IPS DF 6.9 (cell line): ENCODE measurements at regions not wholly inside any gene's neighbourhood (a gene's known extent, or its start where the extent isn't known, plus 50 kb on each side); places are given as distances from the start of the nearest gene placed in this dataset.

Experiments used
- DNase-seq: peaks from one replicate; pipeline ENCODE4 v3.0.0-alpha.2; 2013; ENCODE audit warnings: low read depth, low spot score
- H3K27ac ChIP-seq: one replicate; pipeline ENCODE4 v1.5.1; 2013; ENCODE audit warnings: low read length, control low read depth
- H3K27me3 ChIP-seq: 2 replicates; pipeline ENCODE4 v1.6.1; 2013; ENCODE audit warnings: mild to moderate bottlenecking, low read length; ENCODE audit not compliant: control insufficient read depth, insufficient read depth
- H3K36me3 ChIP-seq: 2 replicates; pipeline ENCODE4 v1.6.1; 2013; ENCODE audit warnings: low read length; ENCODE audit not compliant: control insufficient read depth, insufficient read depth
- H3K4me1 ChIP-seq: 2 replicates; pipeline ENCODE4 v1.6.1; 2013; ENCODE audit warnings: low read length; ENCODE audit not compliant: control insufficient read depth, insufficient read depth
- H3K4me3 ChIP-seq: 2 replicates; pipeline ENCODE4 v1.5.1; 2013; ENCODE audit warnings: mild to moderate bottlenecking, low read length
- H3K9me3 ChIP-seq: 2 replicates; pipeline ENCODE4 v1.6.1; 2013; ENCODE audit warnings: low read length, inconsistent platforms; ENCODE audit not compliant: control insufficient read depth, insufficient read depth
- WGBS: extraction: QIAGEN DNeasy Blood & Tissue Kit; methylation state at CpG from one replicate; pipeline ENCODE4 v1.1.7; 2013; ENCODE audit warnings: mixed read lengths, missing lambda C conversion rate; ENCODE audit not compliant: insufficient read length, insufficient coverage; 5-methylcytosine and 5-hydroxymethylcytosine counted together

GRCh38 chr3:106737265-106737664 is 640.0 kb upstream of the CCDC54 start:
- H3K27ac ChIP-seq: no peak overlapping the region
- WGBS: no CpG with 5 or more reads among the region's 1 CpG

GRCh38 chr3:106740116-106740515 is 637.1 kb upstream of the CCDC54 start:
- no peak for DNase-seq
- Histone ChIP-seq H3K4me1 (no peaks in the 10 kb centered on the region), H3K27ac (no peak overlapping the region), H3K27me3 (no peaks in the 10 kb centered on the region), H3K36me3 (no peaks in the 10 kb centered on the region), H3K4me3 (no peak overlapping the region), H3K9me3 (no peaks in the 10 kb centered on the region)
- no CpG with 5 or more reads among the region's 1 CpG for WGBS

More at GRCh38 chr3:106737265-106737664, 640.0 kb upstream of the CCDC54 start:
- DNase-seq: no peak
- no peaks in the 10 kb centered on the region for H3K36me3 ChIP-seq
- H3K27me3 ChIP-seq: no peaks in the 10 kb centered on the region
- H3K4me3 ChIP-seq: no peak overlapping the region
- no peaks in the 10 kb centered on the region for H3K9me3 ChIP-seq
- H3K4me1 ChIP-seq: no peaks in the 10 kb centered on the region

GRCh38 chr3:106745344-106746168 is 631.7 kb upstream of the CCDC54 start:
- no peak overlapping the region for H3K4me3 ChIP-seq
- no peaks in the 10 kb centered on the region for H3K9me3 ChIP-seq
- no peaks in the 10 kb centered on the region for H3K27me3 ChIP-seq
- H3K36me3 ChIP-seq: no peaks in the 10 kb centered on the region
- WGBS: 100% methylated on average over 2 of the region's 7 CpGs
- H3K4me1 ChIP-seq: 0 out of 2 replicates have a peak, but pooled peaks cover 1% of the 10 kb centered on the region
- no peak for DNase-seq
- no peak overlapping the region for H3K27ac ChIP-seq

GRCh38 chr3:106746286-106746685 is 631.0 kb upstream of the CCDC54 start:
- H3K27ac ChIP-seq: no peak overlapping the region
- 0 out of 2 replicates have a peak, but pooled peaks cover 1% of the 10 kb centered on the region for H3K4me1 ChIP-seq

GRCh38 chr3:106748472-106749262 is 628.6 kb upstream of the CCDC54 start:
- DNase-seq: no peak
- WGBS: 100% methylated on average over 4 of the region's 8 CpGs

More at GRCh38 chr3:106746286-106746685, 631.0 kb upstream of the CCDC54 start:
- Histone ChIP-seq H3K27me3 (no peaks in the 10 kb centered on the region), H3K4me3 (no peak overlapping the region), H3K36me3 (no peaks in the 10 kb centered on the region), H3K9me3 (no peaks in the 10 kb centered on the region)
- no peak for DNase-seq

GRCh38 chr3:106750092-106750491 is 627.1 kb upstream of the CCDC54 start:
- Histone ChIP-seq H3K27ac (no peak overlapping the region), H3K4me1 (0 out of 2 replicates have a peak, but pooled peaks cover 1% of the 10 kb centered on the region), H3K9me3 (no peaks in the 10 kb centered on the region), H3K27me3 (no peaks in the 10 kb centered on the region), H3K36me3 (no peaks in the 10 kb centered on the region), H3K4me3 (no peak overlapping the region)
- WGBS: no CpG with 5 or more reads among the region's 1 CpG
- DNase-seq: no peak

More at GRCh38 chr3:106748472-106749262, 628.6 kb upstream of the CCDC54 start:
- Histone ChIP-seq H3K27ac (no peak overlapping the region), H3K4me3 (no peak overlapping the region), H3K9me3 (no peaks in the 10 kb centered on the region), H3K27me3 (no peaks in the 10 kb centered on the region), H3K36me3 (no peaks in the 10 kb centered on the region), H3K4me1 (0 out of 2 replicates have a peak, but pooled peaks cover 1% of the 10 kb centered on the region)

GRCh38 chr3:106755336-106755735 is 621.9 kb upstream of the CCDC54 start:
- Histone ChIP-seq H3K27ac (no peak overlapping the region), H3K9me3 (no peaks in the 10 kb centered on the region), H3K36me3 (no peaks in the 10 kb centered on the region), H3K4me1 (no peaks in the 10 kb centered on the region), H3K27me3 (no peaks in the 10 kb centered on the region), H3K4me3 (no peak overlapping the region)
- DNase-seq: no peak
- no CpG with 5 or more reads among the region's 2 CpGs for WGBS

- Histone ChIP-seq H3K9me3 (no peaks in the 10 kb centered on the region), H3K27me3 (no peaks in the 10 kb centered on the region), H3K4me1 (no peaks in the 10 kb centered on the region), H3K4me3 (no peak overlapping the region), H3K27ac (no peak overlapping the region), H3K36me3 (no peaks in the 10 kb centered on the region)
- DNase-seq: no peak
- WGBS: no CpG with 5 or more reads among the region's 3 CpGs
Observed at GRCh38 chr3:106756901-106757300, 620.3 kb upstream of the CCDC54 start.

- H3K27me3 ChIP-seq: no peaks in the 10 kb centered on the region
- H3K36me3 ChIP-seq: no peaks in the 10 kb centered on the region
- H3K4me3 ChIP-seq: no peak overlapping the region
- no peak overlapping the region for H3K27ac ChIP-seq
- no peak for DNase-seq
- no peaks in the 10 kb centered on the region for H3K9me3 ChIP-seq
- no peaks in the 10 kb centered on the region for H3K4me1 ChIP-seq
- no CpG with 5 or more reads among the region's 2 CpGs for WGBS
Observed at GRCh38 chr3:106758459-106758858, 618.8 kb upstream of the CCDC54 start.

- Histone ChIP-seq H3K27me3 (no peaks in the 10 kb centered on the region), H3K9me3 (no peaks in the 10 kb centered on the region), H3K36me3 (no peaks in the 10 kb centered on the region), H3K27ac (no peak overlapping the region), H3K4me3 (no peak overlapping the region), H3K4me1 (no peaks in the 10 kb centered on the region)
- no peak for DNase-seq
- no CpG with 5 or more reads among the region's 1 CpG for WGBS
Observed at GRCh38 chr3:106759731-106760130, 617.5 kb upstream of the CCDC54 start.
